PC-3 (cell line): ENCODE measurements at regions not wholly inside any gene's neighbourhood (a gene's known extent, or its start where the extent isn't known, plus 50 kb on each side); places are given as distances from the start of the nearest gene placed in this dataset.

ENCODE experiments used
- CTCF ChIP-seq: fragments of 300-600 bp; sonication (generic); conservative IDR thresholded peaks from 2 replicates; pipeline ENCODE4 v1.5.1; 2017; ENCODE audit warnings: antibody characterized with exemption, low read depth, mild to moderate bottlenecking, low read length
- EZH2 ChIP-seq: fragments of 300-600 bp; sonication (generic); IDR thresholded peaks from one replicate; pipeline ENCODE4 v1.6.1; 2017; ENCODE audit warnings: antibody characterized with exemption, mild to moderate bottlenecking, low read length; ENCODE audit not compliant: unreplicated experiment
- EZH2phosphoT487 ChIP-seq: fragments of 300-600 bp; sonication (generic); IDR thresholded peaks from 2 replicates; pipeline ENCODE4 v1.6.1; 2018; ENCODE audit warnings: mild to moderate bottlenecking, antibody characterized with exemption, low read length, borderline replicate concordance

- TF ChIP-seq CTCF, result no peak
- no peak for TF ChIP-seq EZH2phosphoT487
- TF ChIP-seq EZH2, result no peak
These were observed 104.2 kb downstream of the EMX2 start for GRCh38 chr10:117646718-117647117.
